ENCODE measurements at regions not wholly inside any gene's neighbourhood (a gene's known extent, or its start where the extent isn't known, plus 50 kb on each side); places are given as distances from the start of the nearest gene placed in this dataset.
A peak's percentile ranks its signal among the peaks of the same experiment; 100 is the strongest.
"Not testable (repeated sequence)": the region's sequence is repeated elsewhere in the genome, so short reads cannot be mapped to it uniquely, and the experiment has no call there.

GRCh38 chr1:94351481-94351880, 66.7 kb upstream of the ABCD3 start:
- WGBS, result 13% methylated on average over 2 of the region's 2 CpGs
- Histone ChIP-seq H3K4me1 (no peaks in the 10 kb centered on the region), H3K9me3 (no peaks in the 10 kb centered on the region), H3K27ac (replicated peaks in 1 of 4) (no peak overlapping the region), H3K27me3 (peaks cover 0 to 29% (median 2%) of the 10 kb centered on the region in 4 donors), H3K36me3 (no peaks in the 10 kb centered on the region), H3K4me3 (no peak overlapping the region)
- DNase-seq (ENCODE audit: extremely low spot score), result peak; percentile 87
- intact Hi-C loops (cut with DNase I), result no loop called here
- TF ChIP-seq EP300 (IDR thresholded peaks at IDR 0.05) (no peak), POLR2A (IDR thresholded peaks at IDR 0.05; ENCODE audit: low read depth) (no peak), POLR2AphosphoS5 (IDR thresholded peaks at IDR 0.05) (no peak)
- TF ChIP-seq, protein P1, sequence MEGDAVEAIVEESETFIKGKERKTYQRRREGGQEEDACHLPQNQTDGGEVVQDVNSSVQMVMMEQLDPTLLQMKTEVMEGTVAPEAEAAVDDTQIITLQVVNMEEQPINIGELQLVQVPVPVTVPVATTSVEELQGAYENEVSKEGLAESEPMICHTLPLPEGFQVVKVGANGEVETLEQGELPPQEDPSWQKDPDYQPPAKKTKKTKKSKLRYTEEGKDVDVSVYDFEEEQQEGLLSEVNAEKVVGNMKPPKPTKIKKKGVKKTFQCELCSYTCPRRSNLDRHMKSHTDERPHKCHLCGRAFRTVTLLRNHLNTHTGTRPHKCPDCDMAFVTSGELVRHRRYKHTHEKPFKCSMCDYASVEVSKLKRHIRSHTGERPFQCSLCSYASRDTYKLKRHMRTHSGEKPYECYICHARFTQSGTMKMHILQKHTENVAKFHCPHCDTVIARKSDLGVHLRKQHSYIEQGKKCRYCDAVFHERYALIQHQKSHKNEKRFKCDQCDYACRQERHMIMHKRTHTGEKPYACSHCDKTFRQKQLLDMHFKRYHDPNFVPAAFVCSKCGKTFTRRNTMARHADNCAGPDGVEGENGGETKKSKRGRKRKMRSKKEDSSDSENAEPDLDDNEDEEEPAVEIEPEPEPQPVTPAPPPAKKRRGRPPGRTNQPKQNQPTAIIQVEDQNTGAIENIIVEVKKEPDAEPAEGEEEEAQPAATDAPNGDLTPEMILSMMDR (IDR thresholded peaks at IDR 0.05), result no peak

DNA sequence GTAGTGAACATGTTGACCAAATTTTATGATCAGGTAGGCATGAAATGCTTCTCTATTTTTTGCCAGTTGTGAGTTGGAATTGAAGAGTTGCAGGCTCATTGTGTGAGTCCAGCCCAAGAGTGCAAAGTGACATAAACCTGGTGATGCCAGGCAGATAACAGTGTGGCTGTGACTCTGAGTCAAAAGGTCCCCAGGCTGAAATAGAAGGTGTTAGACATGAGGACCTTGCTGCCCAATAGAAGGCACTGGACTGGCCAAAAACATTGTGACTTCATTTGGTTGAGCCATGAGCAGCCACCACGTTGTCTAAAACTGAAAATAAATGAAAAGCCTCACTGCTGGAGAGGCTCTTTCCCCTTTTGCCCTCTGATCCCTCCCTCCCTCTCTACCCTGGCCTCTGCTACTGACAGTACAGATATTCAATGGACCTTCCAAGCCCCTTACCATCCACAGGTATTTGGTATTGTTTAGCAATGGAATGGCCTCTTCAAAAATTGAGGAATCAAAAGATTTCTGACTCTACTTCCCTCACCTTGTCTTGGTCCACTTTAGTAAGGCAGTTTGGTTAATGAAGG, 67.8 kb upstream of the ABCD3 start:
- Histone ChIP-seq H3K36me3 (no peaks in the 10 kb centered on the region), H3K4me1 (no peaks in the 10 kb centered on the region), H3K4me3 (no peak overlapping the region), H3K27me3 (peaks cover 0 to 29% (median 2%) of the 10 kb centered on the region in 4 donors), H3K9me3 (no peaks in the 10 kb centered on the region), H3K27ac (replicated peaks in 1 of 4) (no peak overlapping the region)
- peak; percentile 80 for DNase-seq (ENCODE audit: extremely low spot score)
- TF ChIP-seq, protein P1 (IDR thresholded peaks at IDR 0.05), result no peak
- no peak for TF ChIP-seq POLR2AphosphoS5 (IDR thresholded peaks at IDR 0.05)
- 33% methylated on average over 1 of the region's 1 CpG for WGBS
- intact Hi-C loops (cut with DNase I), result no loop called here

GRCh38 chr1:94349853-94350252, 68.3 kb upstream of the ABCD3 start:
- WGBS, result 58% methylated on average over 2 of the region's 2 CpGs
- no peak for DNase-seq (ENCODE audit: extremely low spot score)
- no peaks in the 10 kb centered on the region for H3K4me1 ChIP-seq
- no peak overlapping the region for H3K27ac ChIP-seq (replicated peaks in 1 of 4)
- H3K27me3 ChIP-seq, result peaks cover 0 to 24% (median 2%) of the 10 kb centered on the region in 4 donors
- TF ChIP-seq POLR2A (IDR thresholded peaks at IDR 0.05; ENCODE audit: low read depth) (no peak), POLR2AphosphoS5 (IDR thresholded peaks at IDR 0.05) (no peak), EP300 (IDR thresholded peaks at IDR 0.05) (no peak)
- TF ChIP-seq, protein P1 (IDR thresholded peaks at IDR 0.05), result no peak
- no peaks in the 10 kb centered on the region for H3K36me3 ChIP-seq
- H3K9me3 ChIP-seq, result no peaks in the 10 kb centered on the region
- intact Hi-C loops (cut with DNase I), result no loop called here
- no peak overlapping the region for H3K4me3 ChIP-seq

DNA sequence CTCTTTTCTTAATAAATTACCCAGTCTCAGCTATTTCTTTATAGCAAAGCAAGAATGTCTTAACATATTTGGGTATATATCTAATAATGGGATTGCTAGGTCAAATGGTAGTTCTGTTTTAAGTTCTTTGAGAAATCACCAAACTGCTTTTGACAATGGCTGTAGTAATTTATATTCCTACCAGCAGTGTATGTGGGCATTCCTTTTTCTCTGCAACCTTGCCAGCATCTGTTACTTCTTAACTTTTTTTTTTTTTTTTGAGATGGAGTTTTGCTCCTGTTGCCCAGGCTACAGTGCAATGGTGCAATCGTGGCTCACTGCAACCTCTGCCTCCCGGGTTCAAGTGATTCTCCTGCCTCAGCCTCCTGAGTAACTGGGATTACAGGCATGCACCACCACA, 69.8 kb upstream of the ABCD3 start:
- WGBS, result 76% methylated on average over 2 of the region's 2 CpGs

DNA sequence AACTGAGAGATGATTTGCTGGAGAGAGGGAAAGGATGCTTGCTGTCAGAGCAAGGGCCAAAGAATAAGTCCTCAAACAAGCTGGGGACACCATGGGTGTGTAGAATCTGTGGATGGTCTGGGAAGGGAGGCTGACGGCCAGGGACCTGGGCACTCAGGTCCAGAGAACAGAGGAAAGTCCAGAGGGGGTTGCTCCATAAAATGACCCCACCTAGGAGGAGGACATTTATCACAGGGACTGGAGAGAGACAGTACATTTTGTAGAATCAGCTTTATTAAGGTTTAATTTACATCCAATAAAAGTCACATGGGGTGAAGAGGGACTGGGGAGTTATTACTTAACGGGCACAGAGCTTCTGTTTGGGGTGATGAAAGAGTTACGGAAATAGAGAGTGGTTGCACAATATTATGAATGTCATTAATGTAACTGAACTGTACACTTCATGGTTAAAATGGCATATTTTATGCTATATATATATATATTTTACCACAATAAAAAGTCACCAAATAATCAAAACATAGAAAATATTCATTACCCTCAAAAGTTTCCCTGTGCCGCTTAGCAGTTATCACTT, 73.0 kb upstream of the ABCD3 start:
- DNase-seq (ENCODE audit: extremely low spot score), result peak; percentile 17
- Histone ChIP-seq H3K9me3 (no peaks in the 10 kb centered on the region), H3K27me3 (no peaks in the 10 kb centered on the region), H3K4me1 (no peaks in the 10 kb centered on the region), H3K4me3 (no peak overlapping the region), H3K27ac (replicated peaks in 1 of 4) (no peak overlapping the region), H3K36me3 (no peaks in the 10 kb centered on the region)
- WGBS, result 72% methylated on average over 4 of the region's 4 CpGs
- intact Hi-C loops (cut with DNase I), result no loop called here
- no peak for TF ChIP-seq POLR2A (IDR thresholded peaks at IDR 0.05; ENCODE audit: low read depth)
- no peak for TF ChIP-seq POLR2AphosphoS5 (IDR thresholded peaks at IDR 0.05)

More for the DNA sequence above, 69.8 kb upstream of the ABCD3 start:
- DNase-seq (ENCODE audit: extremely low spot score); H3K27ac ChIP-seq (replicated peaks in 1 of 4); intact Hi-C loops (cut with DNase I); H3K4me1 ChIP-seq; H3K4me3 ChIP-seq; H3K9me3 ChIP-seq; H3K27me3 ChIP-seq; H3K36me3 ChIP-seq: not testable (repeated sequence)

GRCh38 chr1:94342416-94342815, 75.8 kb upstream of the ABCD3 start:
- WGBS, result 67% methylated on average over 3 of the region's 3 CpGs
- H3K9me3 ChIP-seq, result no peaks in the 10 kb centered on the region
- no peaks in the 10 kb centered on the region for H3K27me3 ChIP-seq
- DNase-seq (ENCODE audit: extremely low spot score), result peak; percentile 89
- TF ChIP-seq EP300 (IDR thresholded peaks at IDR 0.05) (no peak), POLR2A (IDR thresholded peaks at IDR 0.05; ENCODE audit: low read depth) (no peak), POLR2AphosphoS5 (IDR thresholded peaks at IDR 0.05) (no peak)
- TF ChIP-seq, protein P1 (IDR thresholded peaks at IDR 0.05), result no peak
- no peaks in the 10 kb centered on the region for H3K4me1 ChIP-seq
- no peaks in the 10 kb centered on the region for H3K36me3 ChIP-seq
- no peak overlapping the region for H3K27ac ChIP-seq (replicated peaks in 1 of 4)
- intact Hi-C loops (cut with DNase I), result no loop called here
- H3K4me3 ChIP-seq, result no peak overlapping the region

Data from esophagus muscularis mucosa (tissue), 4 donors.